Stomach smooth muscle (tissue), 2 donors: ENCODE measurements at regions not wholly inside any gene's neighbourhood (a gene's known extent, or its start where the extent isn't known, plus 50 kb on each side); places are given as distances from the start of the nearest gene placed in this dataset.

Source experiments
- H3K27ac ChIP-seq: one replicate; pipeline ENCODE4 v1.7.0; 2013; ENCODE audit warnings: mild to moderate bottlenecking, low read length, inconsistent platforms
- H3K27me3 ChIP-seq, 2 donors: one replicate each; pipeline ENCODE4 v1.7.0; 2013; ENCODE audit warnings: low read length in 2 of 2; ENCODE audit not compliant: insufficient read depth in 2 of 2, control insufficient read depth in 1 of 2
- H3K36me3 ChIP-seq, 2 donors: one replicate each; pipeline ENCODE4 v1.7.0; 2013; ENCODE audit warnings: low read length in 2 of 2; ENCODE audit not compliant: control insufficient read depth in 2 of 2, insufficient read depth in 2 of 2
- H3K4me1 ChIP-seq: one replicate; pipeline ENCODE4 v1.7.0; 2013; ENCODE audit warnings: low read length; ENCODE audit not compliant: control insufficient read depth, insufficient read depth
- H3K4me3 ChIP-seq, 2 donors: one replicate each; pipeline ENCODE4 v1.7.0; 2013; ENCODE audit warnings: low read length in 2 of 2
- H3K9ac ChIP-seq, 2 donors: one replicate each; pipeline ENCODE4 v1.7.0; 2013; ENCODE audit warnings: low read length in 2 of 2, mild to moderate bottlenecking in 1 of 2
- H3K9me3 ChIP-seq, 2 donors: one replicate each; pipeline ENCODE4 v1.7.0; 2013; ENCODE audit warnings: low read length in 2 of 2; ENCODE audit not compliant: control insufficient read depth in 2 of 2
- donor health status: healthy.
- donor health status: Pancreatic carcinoma.

DNA sequence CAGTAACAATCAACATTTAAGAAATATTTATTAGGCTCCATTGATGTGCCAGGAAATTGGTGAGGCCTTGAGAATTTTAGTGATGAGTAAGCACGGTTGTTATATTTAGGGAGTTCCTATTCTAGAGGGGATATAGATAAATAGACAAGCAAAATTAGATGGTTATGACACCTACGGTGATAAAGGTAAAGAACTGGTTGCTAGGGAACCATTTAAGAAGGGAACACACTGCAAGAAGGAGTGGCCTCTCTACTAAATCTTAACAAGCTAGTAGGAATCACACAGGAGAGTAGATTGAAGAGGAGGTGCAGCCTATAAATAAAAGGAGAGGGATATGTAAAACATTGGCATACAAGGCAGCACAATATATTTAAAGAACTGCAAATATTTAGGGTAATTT lies 155.2 kb downstream of the LRIG3 start:
- no peak overlapping the region for H3K4me3 ChIP-seq
- H3K9me3 ChIP-seq: peaks cover 0 to 2% of the 10 kb centered on the region in 2 donors
- H3K36me3 ChIP-seq: no peaks in the 10 kb centered on the region
- H3K27ac ChIP-seq: no peak overlapping the region
- no peaks in the 10 kb centered on the region for H3K27me3 ChIP-seq
- H3K4me1 ChIP-seq: no peaks in the 10 kb centered on the region
- no peak overlapping the region for H3K9ac ChIP-seq

DNA sequence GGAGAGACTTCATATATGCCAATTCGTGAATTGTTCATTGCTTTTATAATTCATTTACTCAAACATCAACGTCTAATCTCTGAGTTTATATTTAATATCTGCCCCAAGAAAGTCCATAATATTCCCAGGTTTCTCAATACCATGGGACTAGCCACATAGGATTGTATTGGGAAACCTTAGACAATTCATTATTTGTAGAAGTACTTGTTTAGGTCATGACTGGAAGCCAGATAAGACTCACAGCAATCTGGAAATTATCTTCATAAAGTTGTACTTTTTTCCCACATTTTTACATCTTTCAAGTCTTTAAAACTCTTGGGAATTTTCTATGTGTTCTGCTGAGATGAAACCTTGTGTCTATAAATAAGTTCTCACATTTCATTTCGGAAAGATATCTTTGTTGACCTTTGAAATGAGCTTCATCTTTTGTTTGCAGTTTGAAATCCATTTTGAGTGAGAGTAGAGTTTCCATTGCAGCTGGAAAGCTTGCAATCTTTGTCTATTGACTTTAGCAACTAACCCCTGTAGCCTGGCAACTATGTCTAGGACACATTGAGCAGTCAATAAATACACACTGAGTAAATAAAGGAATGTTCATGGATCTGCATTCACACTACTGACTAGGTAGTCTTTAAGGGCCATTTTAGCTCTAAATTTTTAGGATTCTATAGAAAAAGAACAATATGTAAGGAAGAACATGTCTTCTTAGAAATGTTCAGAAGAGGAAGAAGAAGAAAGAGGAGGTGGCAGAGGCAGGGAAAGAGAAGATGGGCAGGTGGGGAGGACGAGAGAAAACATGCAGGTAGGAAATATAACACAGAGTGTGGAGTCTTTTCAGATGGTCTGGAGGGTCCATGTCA lies 154.4 kb downstream of the LRIG3 start:
- peaks cover 0 to 2% of the 10 kb centered on the region in 2 donors for H3K9me3 ChIP-seq
- no peak overlapping the region for H3K9ac ChIP-seq
- H3K27ac ChIP-seq: no peak overlapping the region
- H3K27me3 ChIP-seq: no peaks in the 10 kb centered on the region
- H3K4me1 ChIP-seq: no peaks in the 10 kb centered on the region
- H3K36me3 ChIP-seq: no peaks in the 10 kb centered on the region
- no peak overlapping the region for H3K4me3 ChIP-seq

GRCh38 chr12:58766513-58766870 lies 153.8 kb downstream of the LRIG3 start:
- H3K9ac ChIP-seq: no peak overlapping the region
- no peaks in the 10 kb centered on the region for H3K4me1 ChIP-seq
- H3K27me3 ChIP-seq: no peaks in the 10 kb centered on the region
- no peaks in the 10 kb centered on the region for H3K36me3 ChIP-seq
- no peak overlapping the region for H3K27ac ChIP-seq
- H3K4me3 ChIP-seq: no peak overlapping the region
- H3K9me3 ChIP-seq: peaks cover 0 to 2% of the 10 kb centered on the region in 2 donors

DNA sequence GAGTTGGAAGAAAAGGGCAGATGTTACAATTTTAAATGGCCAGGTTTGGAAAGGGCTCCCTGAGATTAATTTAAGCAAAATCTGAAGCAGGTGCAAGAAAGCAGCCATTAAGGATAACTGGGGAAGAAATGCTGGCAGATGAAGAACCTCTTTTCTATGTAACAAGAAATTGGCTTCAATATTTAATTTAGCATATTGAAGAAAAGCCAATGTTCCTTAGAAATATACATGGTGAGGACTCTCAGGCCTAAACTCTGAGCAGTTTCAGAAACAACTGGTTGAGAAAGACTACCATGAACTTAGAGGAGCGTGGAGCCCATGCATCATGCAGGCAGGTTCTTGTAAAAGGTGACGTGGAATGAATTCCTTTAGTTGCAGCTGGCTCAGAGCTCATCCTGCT lies 152.8 kb downstream of the LRIG3 start:
- Histone ChIP-seq H3K9me3 (peaks cover 0 to 2% of the 10 kb centered on the region in 2 donors), H3K9ac (no peak overlapping the region), H3K4me1 (no peaks in the 10 kb centered on the region), H3K27ac (no peak overlapping the region), H3K4me3 (no peak overlapping the region), H3K27me3 (no peaks in the 10 kb centered on the region), H3K36me3 (no peaks in the 10 kb centered on the region)

DNA sequence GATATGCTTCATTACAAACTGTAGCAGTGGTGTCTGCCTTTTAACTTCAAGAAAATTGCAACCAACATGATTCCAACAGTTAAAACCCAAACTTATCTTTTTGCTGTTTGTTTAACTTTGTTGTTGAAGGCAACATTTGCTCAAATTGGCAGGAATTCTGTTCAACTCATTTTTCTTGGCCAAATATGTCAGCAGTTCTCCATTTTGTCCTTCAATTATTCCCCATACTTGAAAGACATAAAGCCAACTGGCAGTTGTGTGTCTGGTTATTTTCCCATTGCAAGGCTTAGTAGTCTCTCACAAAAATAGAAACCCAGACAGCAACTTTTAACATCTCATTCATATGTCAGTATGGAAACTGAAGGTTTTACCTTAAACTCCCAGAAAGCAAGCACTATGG lies 146.3 kb downstream of the LRIG3 start:
- Histone ChIP-seq H3K27ac (no peak overlapping the region), H3K9ac (no peak overlapping the region), H3K4me3 (no peak overlapping the region), H3K36me3 (no peaks in the 10 kb centered on the region), H3K9me3 (no peaks in the 10 kb centered on the region), H3K4me1 (no peaks in the 10 kb centered on the region), H3K27me3 (no peaks in the 10 kb centered on the region)

- Histone ChIP-seq H3K27me3 (no peaks in the 10 kb centered on the region), H3K27ac (no peak overlapping the region), H3K9ac (no peak overlapping the region), H3K36me3 (no peaks in the 10 kb centered on the region), H3K9me3 (no peaks in the 10 kb centered on the region), H3K4me1 (no peaks in the 10 kb centered on the region), H3K4me3 (no peak overlapping the region)
Measured at GRCh38 chr12:58774731-58775130, 145.6 kb downstream of the LRIG3 start.

DNA sequence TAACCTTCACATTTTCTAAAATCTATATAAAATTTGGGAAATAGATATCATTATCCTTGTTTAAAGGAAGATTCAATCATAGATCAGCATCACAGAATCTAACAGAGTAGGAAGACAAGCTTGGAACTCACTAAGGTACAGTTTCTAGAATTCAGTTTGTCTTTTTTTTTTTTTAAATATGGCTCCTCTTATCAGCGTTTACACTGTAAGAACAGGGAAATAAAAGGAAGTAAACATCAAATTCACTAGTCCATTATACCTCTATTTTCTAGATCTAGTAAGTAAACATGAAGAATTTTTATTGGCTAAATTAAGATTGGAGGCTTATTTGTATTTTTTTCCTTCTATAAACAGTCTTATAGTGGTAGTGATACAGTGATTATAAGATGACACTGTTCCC lies 144.9 kb downstream of the LRIG3 start:
- Histone ChIP-seq H3K27ac (no peak overlapping the region), H3K27me3 (no peaks in the 10 kb centered on the region), H3K4me3 (no peak overlapping the region)

DNA sequence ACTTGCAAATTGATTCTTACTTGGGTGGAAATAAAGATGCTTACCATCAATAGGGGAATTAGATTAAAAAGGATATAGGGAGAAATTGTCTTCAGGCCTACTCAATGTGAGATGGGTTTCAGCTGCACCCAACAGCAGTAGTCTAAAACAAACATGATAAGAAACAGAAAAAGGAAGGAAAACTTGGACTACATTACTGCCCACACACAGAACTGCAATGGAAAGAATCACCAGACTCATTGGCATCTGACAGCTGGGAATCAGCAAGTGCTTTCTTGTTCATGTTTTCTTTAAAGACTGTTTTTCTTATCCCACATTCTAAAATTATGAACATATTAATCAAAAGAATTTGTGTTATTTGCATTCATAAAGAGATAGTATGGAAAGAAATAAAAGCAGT lies 144.2 kb downstream of the LRIG3 start:
- Histone ChIP-seq H3K36me3 (no peaks in the 10 kb centered on the region), H3K9ac (no peak overlapping the region), H3K27me3 (no peaks in the 10 kb centered on the region), H3K27ac (no peak overlapping the region), H3K9me3 (no peaks in the 10 kb centered on the region), H3K4me3 (no peak overlapping the region), H3K4me1 (no peaks in the 10 kb centered on the region)

More for the DNA sequence above, 144.9 kb downstream of the LRIG3 start:
- Histone ChIP-seq H3K9ac (no peak overlapping the region), H3K36me3 (no peaks in the 10 kb centered on the region), H3K9me3 (no peaks in the 10 kb centered on the region), H3K4me1 (no peaks in the 10 kb centered on the region)

DNA sequence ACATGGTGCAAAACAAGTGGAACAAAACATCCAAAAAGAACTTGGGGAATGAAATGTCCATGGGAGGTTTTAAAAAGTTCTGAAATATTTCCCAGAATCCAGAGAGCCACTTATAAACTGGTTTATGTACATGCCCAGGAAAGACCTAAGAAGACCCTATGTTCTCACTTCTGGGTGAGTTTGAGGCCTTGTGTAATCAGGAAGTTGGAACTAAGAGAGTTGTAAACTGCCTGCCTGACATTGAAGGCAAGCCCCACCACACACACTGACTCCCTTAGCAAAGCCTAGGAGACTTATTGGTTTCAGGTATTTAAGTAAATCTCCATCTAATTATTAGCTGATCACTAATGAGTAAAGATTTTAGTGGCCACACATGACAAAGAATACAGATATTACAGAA lies 142.5 kb downstream of the LRIG3 start:
- no peaks in the 10 kb centered on the region for H3K27me3 ChIP-seq
- H3K9me3 ChIP-seq: no peaks in the 10 kb centered on the region

GRCh38 chr12:58781609-58782008 lies 138.7 kb downstream of the LRIG3 start:
- no peaks in the 10 kb centered on the region for H3K4me1 ChIP-seq
- H3K27me3 ChIP-seq: no peaks in the 10 kb centered on the region
- no peak overlapping the region for H3K4me3 ChIP-seq
- H3K9ac ChIP-seq: no peak overlapping the region
- no peak overlapping the region for H3K27ac ChIP-seq
- H3K36me3 ChIP-seq: no peaks in the 10 kb centered on the region
- H3K9me3 ChIP-seq: no peaks in the 10 kb centered on the region

More for the DNA sequence above, 142.5 kb downstream of the LRIG3 start:
- H3K36me3 ChIP-seq: no peaks in the 10 kb centered on the region
- H3K9ac ChIP-seq: no peak overlapping the region
- H3K4me1 ChIP-seq: no peaks in the 10 kb centered on the region
- H3K4me3 ChIP-seq: no peak overlapping the region
- H3K27ac ChIP-seq: no peak overlapping the region

GRCh38 chr12:58787021-58787760 lies 133.1 kb downstream of the LRIG3 start:
- no peaks in the 10 kb centered on the region for H3K9me3 ChIP-seq
- no peaks in the 10 kb centered on the region for H3K27me3 ChIP-seq
- H3K4me3 ChIP-seq: no peak overlapping the region
- no peaks in the 10 kb centered on the region for H3K4me1 ChIP-seq
- no peak overlapping the region for H3K27ac ChIP-seq
- H3K9ac ChIP-seq: no peak overlapping the region
- no peaks in the 10 kb centered on the region for H3K36me3 ChIP-seq
